Neural cell (in vitro differentiated cells): ENCODE measurements at regions not wholly inside any gene's neighbourhood (a gene's known extent, or its start where the extent isn't known, plus 50 kb on each side); places are given as distances from the start of the nearest gene placed in this dataset.

Experiments used
- EP300 ChIP-seq: fragments of 450-650 bp; conservative IDR thresholded peaks from 2 replicates; pipeline ENCODE4 v1.6.1; 2014; ENCODE audit warnings: antibody characterized with exemption, mild to moderate bottlenecking, moderate library complexity; ENCODE audit not compliant: poor library complexity, severe bottlenecking
- RAD21 ChIP-seq: fragments of 450-650 bp; conservative IDR thresholded peaks from 2 replicates; pipeline ENCODE4 v1.6.1; 2014; ENCODE audit warnings: antibody characterized with exemption, mild to moderate bottlenecking, moderate library complexity

DNA sequence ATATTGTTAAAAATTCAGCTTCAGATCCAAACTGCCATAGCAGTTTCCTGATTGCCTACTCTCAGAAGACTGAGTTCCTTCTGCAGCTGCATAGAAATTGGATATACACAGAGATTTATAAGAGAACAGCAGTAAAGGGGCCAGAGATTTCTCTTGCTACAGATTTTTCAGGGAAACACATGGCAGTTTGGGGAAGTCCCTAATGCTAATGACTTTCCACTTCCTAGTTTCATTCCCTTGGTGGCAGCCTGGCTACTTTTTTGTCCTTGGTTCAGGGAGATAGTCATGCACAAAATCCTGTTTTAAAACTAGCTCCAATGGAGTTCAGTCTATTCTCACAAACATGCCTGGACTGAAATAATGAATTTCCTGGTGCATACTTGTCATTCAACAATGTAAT lies 125.3 kb upstream of the PLCB4 start:
- no peak for TF ChIP-seq RAD21
- no peak for TF ChIP-seq EP300
